ENCODE measurements at regions not wholly inside any gene's neighbourhood (a gene's known extent, or its start where the extent isn't known, plus 50 kb on each side); places are given as distances from the start of the nearest gene placed in this dataset.
"Not testable (repeated sequence)": the region's sequence is repeated elsewhere in the genome, so short reads cannot be mapped to it uniquely, and the experiment has no call there.

DNA sequence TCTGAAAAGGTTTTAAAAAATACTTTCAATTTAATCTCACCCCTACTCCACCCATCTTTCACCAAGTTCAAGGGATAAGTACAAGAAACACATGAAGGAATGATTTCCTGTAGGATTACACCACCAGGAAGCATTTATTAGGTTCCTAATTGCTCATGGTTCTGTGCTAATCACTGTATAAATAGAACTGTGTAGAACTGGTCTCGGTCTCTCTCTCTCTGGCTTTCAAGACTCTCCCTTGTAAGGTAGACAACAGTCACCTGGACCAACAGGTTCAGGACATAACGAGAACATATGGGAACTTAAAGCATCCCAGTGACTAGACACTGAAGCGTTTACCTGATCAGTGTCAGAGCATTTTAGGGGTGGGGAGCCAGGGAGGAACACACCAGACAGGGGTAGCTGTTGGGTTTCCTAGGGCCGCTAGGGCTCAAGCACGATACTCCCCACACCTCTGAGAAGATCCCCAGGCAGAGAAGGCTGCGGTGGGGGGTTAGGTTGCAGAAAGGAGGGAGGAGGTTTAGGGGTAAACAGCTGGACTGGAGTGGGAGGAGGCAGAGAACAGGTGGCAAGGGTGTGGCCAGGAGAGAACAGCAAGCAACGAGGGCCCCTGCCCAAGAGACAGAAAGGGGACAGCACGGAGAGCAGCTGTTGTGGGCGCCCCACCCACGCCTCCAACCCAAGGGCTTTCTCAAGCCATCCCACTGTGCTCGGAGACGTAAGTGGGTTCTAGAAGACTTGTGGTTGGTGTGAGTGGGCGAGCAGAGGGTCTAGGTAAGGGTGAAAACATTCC, 52.5 kb upstream of the USP6NL start:
- no peak for DNase-seq

DNA sequence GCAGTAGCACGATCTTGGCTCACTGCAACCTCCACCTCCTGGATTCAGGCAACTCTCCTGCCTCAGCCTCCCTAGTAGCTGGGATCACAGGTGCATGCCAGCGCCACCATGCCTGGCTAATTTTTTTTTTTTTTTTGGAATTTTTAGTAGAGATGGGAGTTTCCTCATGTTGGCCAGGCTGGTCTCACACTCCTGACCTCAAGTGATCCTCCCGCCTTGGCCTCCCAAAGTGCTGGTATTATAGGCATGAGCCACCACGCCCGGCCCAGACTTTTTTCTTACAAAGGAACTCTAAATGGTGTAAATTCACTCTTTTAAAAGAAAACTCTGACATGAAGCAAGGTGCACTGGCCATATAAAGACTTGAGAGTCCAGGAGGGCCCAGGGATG, 51.7 kb upstream of the USP6NL start:
- DNase-seq, result not testable (repeated sequence)

DNA sequence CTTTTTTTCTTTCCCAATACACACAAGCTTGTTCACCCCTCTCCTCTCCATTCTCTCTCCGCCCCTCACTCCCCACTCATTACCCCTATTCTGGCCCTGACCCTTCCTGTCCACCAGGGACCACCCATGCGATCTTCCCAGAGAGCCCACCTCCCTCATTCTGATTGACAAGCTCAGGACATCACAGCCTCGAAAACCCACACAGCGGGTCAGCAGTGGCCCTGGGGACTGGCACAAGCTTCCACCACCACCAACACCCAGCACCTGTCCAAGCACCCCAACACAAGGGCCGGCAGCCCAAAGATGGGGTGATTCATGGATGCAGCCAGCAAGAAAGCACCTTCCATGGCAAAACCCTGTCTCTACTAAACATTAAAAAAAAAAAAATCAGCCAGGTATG, 50.0 kb upstream of the USP6NL start:
- DNase-seq, result no peak

All from CD4-positive, alpha-beta T cell treated with Interleukin-17A for 1 hour (primary cell).